ENCODE measurements at regions not wholly inside any gene's neighbourhood (a gene's known extent, or its start where the extent isn't known, plus 50 kb on each side); places are given as distances from the start of the nearest gene placed in this dataset.

- Histone ChIP-seq H3K27ac (ENCODE audit: low read depth, low read length) (no peak overlapping the region), H3K9me3 (ENCODE audit: control insufficient read depth, insufficient read depth, low read length) (no peaks in the 10 kb centered on the region), H3K4me3 (ENCODE audit: low read depth, low read length) (no peak overlapping the region), H3K36me3 (ENCODE audit: control insufficient read depth, insufficient read depth, low read length) (no peaks in the 10 kb centered on the region), H3K4me1 (ENCODE audit: control insufficient read depth, insufficient read depth, low read length) (no peaks in the 10 kb centered on the region), H3K27me3 (ENCODE audit: control insufficient read depth, insufficient read depth, low read length) (no peaks in the 10 kb centered on the region)
- 90% methylated on average over 2 of the region's 4 CpGs for WGBS (ENCODE audit: insufficient coverage)
- DNase-seq (ENCODE audit: low read depth in 4 of 6, low spot score in 6 of 6): peak in 1 of 6 donors; percentile 22
Measured at GRCh38 chr3:74537164-74537563, 77.3 kb downstream of the CNTN3 start.

- no peaks in the 10 kb centered on the region for H3K36me3 ChIP-seq (ENCODE audit: control insufficient read depth, insufficient read depth, low read length)
- no peak overlapping the region for H3K27ac ChIP-seq (ENCODE audit: low read depth, low read length)
- no peaks in the 10 kb centered on the region for H3K9me3 ChIP-seq (ENCODE audit: control insufficient read depth, insufficient read depth, low read length)
- H3K4me1 ChIP-seq (ENCODE audit: control insufficient read depth, insufficient read depth, low read length): no peaks in the 10 kb centered on the region
- no peak overlapping the region for H3K4me3 ChIP-seq (ENCODE audit: low read depth, low read length)
- no peaks in the 10 kb centered on the region for H3K27me3 ChIP-seq (ENCODE audit: control insufficient read depth, insufficient read depth, low read length)
- WGBS (ENCODE audit: insufficient coverage): 75% methylated on average over 2 of the region's 3 CpGs
- DNase-seq (ENCODE audit: low read depth in 4 of 6, low spot score in 6 of 6): peak in 1 of 6 donors; percentile 10
Measured at GRCh38 chr3:74535281-74535680, 79.2 kb downstream of the CNTN3 start.

- Histone ChIP-seq H3K9me3 (ENCODE audit: control insufficient read depth, insufficient read depth, low read length) (no peaks in the 10 kb centered on the region), H3K27ac (ENCODE audit: low read depth, low read length) (no peak overlapping the region), H3K4me3 (ENCODE audit: low read depth, low read length) (no peak overlapping the region), H3K27me3 (ENCODE audit: control insufficient read depth, insufficient read depth, low read length) (no peaks in the 10 kb centered on the region), H3K4me1 (ENCODE audit: control insufficient read depth, insufficient read depth, low read length) (no peaks in the 10 kb centered on the region), H3K36me3 (ENCODE audit: control insufficient read depth, insufficient read depth, low read length) (no peaks in the 10 kb centered on the region)
- no peak for DNase-seq (ENCODE audit: low read depth in 4 of 6, low spot score in 6 of 6)
- WGBS (ENCODE audit: insufficient coverage): no CpG with 5 or more reads among the region's 2 CpGs
Measured at GRCh38 chr3:74534611-74535010, 79.8 kb downstream of the CNTN3 start.

- Histone ChIP-seq H3K9me3 (ENCODE audit: control insufficient read depth, insufficient read depth, low read length) (no peaks in the 10 kb centered on the region), H3K4me3 (ENCODE audit: low read depth, low read length) (no peak overlapping the region), H3K27ac (ENCODE audit: low read depth, low read length) (no peak overlapping the region), H3K4me1 (ENCODE audit: control insufficient read depth, insufficient read depth, low read length) (no peaks in the 10 kb centered on the region), H3K27me3 (ENCODE audit: control insufficient read depth, insufficient read depth, low read length) (no peaks in the 10 kb centered on the region), H3K36me3 (ENCODE audit: control insufficient read depth, insufficient read depth, low read length) (no peaks in the 10 kb centered on the region)
- WGBS (ENCODE audit: insufficient coverage): no CpG with 5 or more reads among the region's 4 CpGs
- DNase-seq (ENCODE audit: low read depth in 4 of 6, low spot score in 6 of 6): no peak
Measured at GRCh38 chr3:74532446-74532845, 82.0 kb downstream of the CNTN3 start.

- no peak for DNase-seq (ENCODE audit: low read depth in 4 of 6, low spot score in 6 of 6)
- no peaks in the 10 kb centered on the region for H3K27me3 ChIP-seq (ENCODE audit: control insufficient read depth, insufficient read depth, low read length)
- no peaks in the 10 kb centered on the region for H3K36me3 ChIP-seq (ENCODE audit: control insufficient read depth, insufficient read depth, low read length)
- H3K4me1 ChIP-seq (ENCODE audit: control insufficient read depth, insufficient read depth, low read length): no peaks in the 10 kb centered on the region
- no peak overlapping the region for H3K4me3 ChIP-seq (ENCODE audit: low read depth, low read length)
- H3K27ac ChIP-seq (ENCODE audit: low read depth, low read length): no peak overlapping the region
- no peaks in the 10 kb centered on the region for H3K9me3 ChIP-seq (ENCODE audit: control insufficient read depth, insufficient read depth, low read length)
- 95% methylated on average over 4 of the region's 4 CpGs for WGBS (ENCODE audit: insufficient coverage)
Measured at GRCh38 chr3:74531491-74531890, 83.0 kb downstream of the CNTN3 start.

GRCh38 chr3:74529145-74529544 lies 85.3 kb downstream of the CNTN3 start:
- Histone ChIP-seq H3K27ac (ENCODE audit: low read depth, low read length) (no peak overlapping the region), H3K4me1 (ENCODE audit: control insufficient read depth, insufficient read depth, low read length) (no peaks in the 10 kb centered on the region), H3K36me3 (ENCODE audit: control insufficient read depth, insufficient read depth, low read length) (no peaks in the 10 kb centered on the region), H3K4me3 (ENCODE audit: low read depth, low read length) (no peak overlapping the region), H3K27me3 (ENCODE audit: control insufficient read depth, insufficient read depth, low read length) (no peaks in the 10 kb centered on the region), H3K9me3 (ENCODE audit: control insufficient read depth, insufficient read depth, low read length) (no peaks in the 10 kb centered on the region)
- no CpG with 5 or more reads among the region's 3 CpGs for WGBS (ENCODE audit: insufficient coverage)
- no peak for DNase-seq (ENCODE audit: low read depth in 4 of 6, low spot score in 6 of 6)

GRCh38 chr3:74527566-74527965 lies 86.9 kb downstream of the CNTN3 start:
- no peak for DNase-seq (ENCODE audit: low read depth in 4 of 6, low spot score in 6 of 6)
- Histone ChIP-seq H3K9me3 (ENCODE audit: control insufficient read depth, insufficient read depth, low read length) (no peaks in the 10 kb centered on the region), H3K4me3 (ENCODE audit: low read depth, low read length) (no peak overlapping the region), H3K36me3 (ENCODE audit: control insufficient read depth, insufficient read depth, low read length) (no peaks in the 10 kb centered on the region), H3K27ac (ENCODE audit: low read depth, low read length) (no peak overlapping the region), H3K27me3 (ENCODE audit: control insufficient read depth, insufficient read depth, low read length) (no peaks in the 10 kb centered on the region), H3K4me1 (ENCODE audit: control insufficient read depth, insufficient read depth, low read length) (no peaks in the 10 kb centered on the region)
- 80% methylated on average over 3 of the region's 4 CpGs for WGBS (ENCODE audit: insufficient coverage)

- Histone ChIP-seq H3K27ac (ENCODE audit: low read depth, low read length) (no peak overlapping the region), H3K9me3 (ENCODE audit: control insufficient read depth, insufficient read depth, low read length) (no peaks in the 10 kb centered on the region), H3K4me3 (ENCODE audit: low read depth, low read length) (no peak overlapping the region), H3K4me1 (ENCODE audit: control insufficient read depth, insufficient read depth, low read length) (no peaks in the 10 kb centered on the region), H3K27me3 (ENCODE audit: control insufficient read depth, insufficient read depth, low read length) (no peaks in the 10 kb centered on the region), H3K36me3 (ENCODE audit: control insufficient read depth, insufficient read depth, low read length) (no peaks in the 10 kb centered on the region)
- WGBS (ENCODE audit: insufficient coverage): no CpG with 5 or more reads among the region's 2 CpGs
- DNase-seq (ENCODE audit: low read depth in 4 of 6, low spot score in 6 of 6): no peak
Measured at GRCh38 chr3:74523811-74524210, 90.6 kb downstream of the CNTN3 start.

- H3K27me3 ChIP-seq (ENCODE audit: control insufficient read depth, insufficient read depth, low read length): no peaks in the 10 kb centered on the region
- peak in 2 of 6 donors; percentile 35 to 54 for DNase-seq (ENCODE audit: low read depth in 4 of 6, low spot score in 6 of 6)
- no peak overlapping the region for H3K4me3 ChIP-seq (ENCODE audit: low read depth, low read length)
- H3K4me1 ChIP-seq (ENCODE audit: control insufficient read depth, insufficient read depth, low read length): no peaks in the 10 kb centered on the region
- no CpG with 5 or more reads among the region's 3 CpGs for WGBS (ENCODE audit: insufficient coverage)
- no peaks in the 10 kb centered on the region for H3K36me3 ChIP-seq (ENCODE audit: control insufficient read depth, insufficient read depth, low read length)
- H3K9me3 ChIP-seq (ENCODE audit: control insufficient read depth, insufficient read depth, low read length): no peaks in the 10 kb centered on the region
- H3K27ac ChIP-seq (ENCODE audit: low read depth, low read length): no peak overlapping the region
Measured at GRCh38 chr3:74520895-74521294, 93.6 kb downstream of the CNTN3 start.

- Histone ChIP-seq H3K36me3 (ENCODE audit: control insufficient read depth, insufficient read depth, low read length) (no peaks in the 10 kb centered on the region), H3K27ac (ENCODE audit: low read depth, low read length) (no peak overlapping the region), H3K4me3 (ENCODE audit: low read depth, low read length) (no peak overlapping the region), H3K9me3 (ENCODE audit: control insufficient read depth, insufficient read depth, low read length) (no peaks in the 10 kb centered on the region), H3K4me1 (ENCODE audit: control insufficient read depth, insufficient read depth, low read length) (no peaks in the 10 kb centered on the region), H3K27me3 (ENCODE audit: control insufficient read depth, insufficient read depth, low read length) (no peaks in the 10 kb centered on the region)
- no peak for DNase-seq (ENCODE audit: low read depth in 4 of 6, low spot score in 6 of 6)
Measured at GRCh38 chr3:74518610-74519009, 95.8 kb downstream of the CNTN3 start.

Data from spinal cord (tissue), 9 donors.